ENCODE measurements at regions not wholly inside any gene's neighbourhood (a gene's known extent, or its start where the extent isn't known, plus 50 kb on each side); places are given as distances from the start of the nearest gene placed in this dataset.

GRCh38 chr11:128359515-128359914, 227.8 kb downstream of the ETS1 start:
- H2AFZ ChIP-seq (ENCODE audit: low read depth, low read length) = no peak overlapping the region
- H3K27me3 ChIP-seq (ENCODE audit: insufficient read depth, low read depth, low read length) = no peaks in the 10 kb centered on the region
- H3F3A ChIP-seq (ENCODE audit: insufficient read depth, low read length, poor library complexity, severe bottlenecking) = no peaks in the 10 kb centered on the region
- H3K4me2 ChIP-seq (ENCODE audit: low read length) = no peak overlapping the region
- H3K9me3 ChIP-seq (ENCODE audit: low read length) = peaks cover 3% of the 10 kb centered on the region
- no peaks in the 10 kb centered on the region for H4K20me1 ChIP-seq (ENCODE audit: insufficient read depth)
- H3K36me3 ChIP-seq (ENCODE audit: insufficient read depth, low read length) = no peaks in the 10 kb centered on the region
- no peak overlapping the region for H3K4me3 ChIP-seq (ENCODE audit: low read length)
- no peak overlapping the region for H3K27ac ChIP-seq (ENCODE audit: low read length)
- H3K9ac ChIP-seq (ENCODE audit: low read length) = no peak overlapping the region
- no peaks in the 10 kb centered on the region for H3K79me2 ChIP-seq (replicated peaks; ENCODE audit: insufficient read depth, low read length)
- H3K9me2 ChIP-seq (ENCODE audit: insufficient read depth, low read length) = no peaks in the 10 kb centered on the region
- TF ChIP-seq REST (IDR thresholded peaks at IDR 0.05; ENCODE audit: borderline replicate concordance) (no peak), CTCF (IDR thresholded peaks at IDR 0.05; ENCODE audit: poor library complexity, severe bottlenecking) (no peak), RAD21 (conservative IDR thresholded peaks at IDR 0.05) (no peak), SMC3 (conservative IDR thresholded peaks at IDR 0.05; ENCODE audit: poor library complexity) (no peak), EZH2 (IDR thresholded peaks at IDR 0.05; ENCODE audit: borderline replicate concordance, insufficient read depth, low read length, poor library complexity, severe bottlenecking) (no peak)

- H2AFZ ChIP-seq (ENCODE audit: low read depth, low read length) = no peak overlapping the region
- H3K27ac ChIP-seq (ENCODE audit: low read length) = no peak overlapping the region
- H3K27me3 ChIP-seq (ENCODE audit: insufficient read depth, low read depth, low read length) = no peaks in the 10 kb centered on the region
- peaks cover 3% of the 10 kb centered on the region for H3K9me3 ChIP-seq (ENCODE audit: low read length)
- H4K20me1 ChIP-seq (ENCODE audit: insufficient read depth) = no peaks in the 10 kb centered on the region
- no peak for TF ChIP-seq RAD21 (conservative IDR thresholded peaks at IDR 0.05)
- no peak for TF ChIP-seq SMC3 (conservative IDR thresholded peaks at IDR 0.05; ENCODE audit: poor library complexity)
- TF ChIP-seq EP300 (conservative IDR thresholded peaks at IDR 0.05; ENCODE audit: poor library complexity, severe bottlenecking) = no peak
- TF ChIP-seq MXI1 (conservative IDR thresholded peaks at IDR 0.05; ENCODE audit: poor library complexity, severe bottlenecking) = no peak
- TF ChIP-seq TAF1 (IDR thresholded peaks at IDR 0.05; ENCODE audit: low read depth) = no peak
- TF ChIP-seq POLR2AphosphoS5 (IDR thresholded peaks at IDR 0.05) = no peak
- TF ChIP-seq REST (IDR thresholded peaks at IDR 0.05; ENCODE audit: borderline replicate concordance) = no peak
- TF ChIP-seq EZH2 (IDR thresholded peaks at IDR 0.05; ENCODE audit: borderline replicate concordance, insufficient read depth, low read length, poor library complexity, severe bottlenecking) = no peak
- no peak for TF ChIP-seq CTCF (IDR thresholded peaks at IDR 0.05; ENCODE audit: poor library complexity, severe bottlenecking)
- H3K9me2 ChIP-seq (ENCODE audit: insufficient read depth, low read length) = no peaks in the 10 kb centered on the region
- no peaks in the 10 kb centered on the region for H3K79me2 ChIP-seq (replicated peaks; ENCODE audit: insufficient read depth, low read length)
- no peaks in the 10 kb centered on the region for H3F3A ChIP-seq (ENCODE audit: insufficient read depth, low read length, poor library complexity, severe bottlenecking)
- no peak overlapping the region for H3K4me2 ChIP-seq (ENCODE audit: low read length)
- no peaks in the 10 kb centered on the region for H3K36me3 ChIP-seq (ENCODE audit: insufficient read depth, low read length)
- H3K4me3 ChIP-seq (ENCODE audit: low read length) = no peak overlapping the region
- H3K9ac ChIP-seq (ENCODE audit: low read length) = no peak overlapping the region
Measured at GRCh38 chr11:128357073-128357472, 230.3 kb downstream of the ETS1 start.
